ENCODE measurements at regions not wholly inside any gene's neighbourhood (a gene's known extent, or its start where the extent isn't known, plus 50 kb on each side); places are given as distances from the start of the nearest gene placed in this dataset.

DNA sequence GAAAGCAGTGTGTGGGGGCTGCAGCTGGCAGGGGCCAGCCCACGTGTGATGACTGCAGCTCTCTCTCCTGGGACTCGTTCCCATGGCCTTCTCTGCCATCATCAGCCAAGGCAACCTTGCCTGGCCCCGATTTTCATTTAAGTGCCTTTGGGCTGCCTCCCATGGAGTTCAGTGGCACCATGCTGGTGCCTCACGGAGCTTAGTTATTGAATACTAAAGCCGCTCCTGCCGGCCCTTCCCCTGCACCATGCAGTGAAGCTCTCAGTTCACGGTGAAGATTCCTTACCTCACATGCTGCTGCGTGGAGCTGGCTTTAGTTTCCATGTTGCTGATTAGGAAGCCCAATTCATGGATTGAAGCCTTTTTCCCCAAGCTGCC lies 141.5 kb upstream of the EEPD1 start:
- DNase-seq: no peak

DNA sequence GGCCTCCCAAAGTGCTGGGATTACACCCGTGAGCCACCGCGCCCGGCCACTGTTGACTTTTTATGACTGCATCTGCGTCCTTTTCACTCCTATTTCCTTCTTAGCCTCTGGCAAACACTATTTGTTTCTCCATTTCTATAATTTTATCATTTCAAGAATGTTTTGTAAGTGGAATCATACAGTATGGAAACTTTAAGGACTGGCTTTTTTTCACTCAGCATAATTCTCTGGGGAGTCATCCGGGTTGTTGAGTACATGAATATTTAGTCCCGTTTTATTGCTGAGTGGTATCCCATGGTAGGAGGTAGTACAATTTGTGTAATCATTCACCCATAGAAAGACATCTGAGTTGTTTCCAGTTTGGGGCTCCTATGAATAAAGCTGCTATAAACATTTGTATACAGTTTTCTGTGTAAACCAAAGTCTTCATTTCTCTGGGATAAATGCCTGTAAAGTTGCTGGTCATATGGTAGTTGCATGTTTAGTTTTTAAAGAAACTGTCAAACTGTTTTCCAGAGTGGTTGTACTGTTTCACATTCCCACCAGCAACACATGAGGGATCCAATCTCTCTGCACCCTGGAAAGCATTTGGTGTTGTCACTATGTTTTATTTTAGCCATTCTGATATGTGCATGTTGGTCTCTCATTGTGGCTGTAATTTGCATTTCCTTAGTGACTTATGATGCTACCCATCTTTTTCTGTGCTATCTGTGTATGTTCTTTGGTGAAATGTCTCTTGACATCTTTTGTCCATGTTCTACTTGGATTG lies 139.6 kb upstream of the EEPD1 start:
- no peak for DNase-seq

DNA sequence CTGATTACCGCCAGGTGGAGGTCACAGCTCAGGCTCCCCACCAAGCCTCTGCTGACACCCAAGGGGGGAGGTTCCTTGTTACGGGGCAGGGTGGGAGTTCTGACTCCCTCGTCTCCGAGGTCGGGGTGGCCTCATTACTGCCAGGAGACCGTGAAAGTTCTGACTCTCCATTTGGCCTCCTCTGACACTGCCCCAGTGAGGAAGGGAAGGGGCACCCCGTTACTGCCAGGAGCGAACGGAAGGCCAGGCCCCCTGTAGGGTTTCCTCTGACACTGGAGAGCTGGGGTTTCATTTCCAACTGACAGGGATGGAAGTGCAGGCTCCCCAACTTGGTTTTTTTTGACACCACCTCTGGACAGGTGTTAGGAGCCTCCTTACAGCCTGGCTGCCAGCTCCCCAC lies 138.1 kb upstream of the EEPD1 start:
- no peak for DNase-seq

DNA sequence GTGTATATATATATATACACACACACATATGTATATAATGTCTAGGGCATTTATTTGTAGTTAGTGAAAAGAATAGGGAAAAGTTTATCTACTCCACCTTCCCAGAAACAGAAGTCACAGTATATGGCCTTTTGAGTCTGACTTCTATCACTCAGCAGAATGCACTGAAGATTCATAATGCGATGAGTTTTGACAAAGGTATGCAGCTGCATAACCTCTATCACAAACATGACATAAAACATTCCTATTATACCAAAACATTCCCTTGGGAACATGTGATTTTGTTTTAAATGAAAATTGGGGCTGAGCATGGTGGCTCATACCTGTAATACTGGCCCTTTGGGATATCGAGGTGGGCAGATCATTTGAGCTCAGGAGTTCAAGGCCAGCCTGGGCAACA lies 137.3 kb upstream of the EEPD1 start:
- DNase-seq: no peak

DNA sequence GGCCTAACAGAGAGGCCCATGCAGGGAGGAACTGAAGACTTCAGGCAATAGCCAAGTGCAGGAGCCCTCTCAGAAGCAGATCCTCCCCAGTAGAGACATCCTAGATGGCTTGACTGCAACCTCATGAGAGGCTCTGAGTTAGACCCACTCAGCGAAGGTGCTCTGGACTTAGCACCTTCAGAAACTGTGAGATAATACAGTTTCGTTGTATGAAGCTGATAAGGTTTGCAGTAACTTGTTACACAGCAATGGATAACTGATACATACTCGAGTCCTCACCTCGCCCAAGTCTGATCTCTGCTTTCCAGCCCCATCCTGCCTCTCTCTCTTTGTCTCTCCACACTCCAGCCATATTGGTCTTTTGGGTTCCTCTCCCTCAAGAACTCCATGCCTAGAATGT lies 136.4 kb upstream of the EEPD1 start:
- DNase-seq: no peak

DNA sequence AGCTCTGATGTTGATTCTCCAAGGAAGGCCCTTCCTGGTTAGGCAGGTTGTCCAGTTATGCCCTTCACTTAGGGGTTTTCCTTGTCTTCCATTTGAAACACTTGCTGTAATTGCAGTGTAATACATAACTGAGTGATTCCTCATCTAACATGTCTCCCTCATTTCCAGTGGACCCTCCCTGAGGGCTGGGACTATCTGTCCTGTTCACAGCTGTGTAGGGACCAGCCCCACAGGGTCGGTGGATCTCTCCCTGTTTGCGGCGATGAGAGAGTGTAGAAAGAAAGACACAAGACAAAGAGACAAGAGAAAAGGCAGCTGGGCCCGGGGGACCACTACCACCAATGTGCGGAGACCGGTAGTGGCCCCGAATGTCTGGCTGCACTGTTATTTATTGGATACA lies 135.9 kb upstream of the EEPD1 start:
- DNase-seq: no peak

DNA sequence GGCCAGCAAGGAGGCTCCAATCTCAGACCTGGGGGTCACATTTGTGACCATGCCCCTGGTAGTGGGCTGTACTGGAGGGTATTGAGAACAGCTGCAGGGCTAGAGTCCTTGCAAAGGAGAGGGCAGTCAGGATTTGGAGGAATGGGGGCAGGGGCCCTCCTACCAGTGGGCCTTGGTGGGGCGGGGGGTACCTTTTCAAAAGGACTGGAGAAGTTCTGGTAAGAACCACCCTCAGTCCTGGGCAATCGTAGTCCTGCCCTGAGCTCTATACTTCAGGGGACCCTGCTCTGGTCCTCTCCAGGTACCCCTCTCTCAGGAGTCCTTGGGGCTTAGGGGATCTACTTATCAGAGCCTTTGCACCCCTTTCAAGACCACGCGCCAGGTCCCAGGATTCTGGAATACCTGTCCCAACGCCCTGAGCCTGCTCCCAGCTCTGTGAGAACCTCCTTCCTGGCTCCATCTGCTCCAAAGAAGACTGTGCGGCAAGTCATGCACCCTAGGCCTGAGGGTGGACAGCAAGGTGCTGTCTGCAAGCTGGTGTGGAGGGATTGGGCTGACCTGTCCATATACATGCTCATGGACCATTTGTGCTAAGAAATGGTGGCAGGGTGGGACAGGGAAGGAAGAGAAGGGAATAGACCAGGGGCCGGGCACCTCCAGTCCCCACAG lies 134.1 kb upstream of the EEPD1 start:
- DNase-seq: no peak

DNA sequence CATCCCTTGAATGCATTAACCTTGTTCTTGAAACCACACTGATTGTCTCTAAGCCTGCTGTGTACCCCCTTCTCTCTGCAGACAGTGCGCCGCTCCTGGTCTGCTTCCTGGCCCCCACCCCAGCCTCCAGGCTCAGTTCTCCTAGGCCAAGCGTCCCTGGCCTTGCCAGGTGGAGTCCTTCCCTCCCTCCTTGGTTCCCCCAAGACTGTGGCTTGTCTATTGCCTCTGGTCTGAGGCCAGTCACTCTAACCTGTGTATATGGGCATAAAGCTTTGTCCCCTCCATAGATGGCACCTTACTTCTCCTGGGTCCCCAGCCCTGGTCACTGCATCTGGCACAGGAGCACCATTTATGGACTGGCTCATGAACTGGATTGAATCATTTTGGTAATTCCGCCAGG lies 133.5 kb upstream of the EEPD1 start:
- DNase-seq: no peak

DNA sequence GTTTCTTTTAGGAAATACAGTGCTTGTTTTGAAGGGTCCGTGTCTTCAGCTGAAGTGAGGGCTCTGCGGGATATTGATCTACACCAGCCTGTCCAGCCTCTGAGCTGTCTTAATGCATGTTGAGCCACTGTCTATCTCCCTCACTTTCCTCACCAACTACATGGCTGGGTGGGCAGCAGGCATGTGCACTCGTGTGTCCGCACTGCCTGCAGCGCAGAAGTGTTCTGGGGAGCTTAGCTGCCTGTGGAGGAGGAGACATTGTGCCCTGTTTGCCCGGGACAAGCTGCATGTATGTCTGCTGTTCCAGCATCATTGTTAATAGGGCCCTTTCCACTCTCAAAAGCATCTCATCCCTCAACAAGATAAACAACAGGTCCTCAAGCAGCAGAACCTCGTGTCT lies 133.1 kb upstream of the EEPD1 start:
- DNase-seq: no peak

DNA sequence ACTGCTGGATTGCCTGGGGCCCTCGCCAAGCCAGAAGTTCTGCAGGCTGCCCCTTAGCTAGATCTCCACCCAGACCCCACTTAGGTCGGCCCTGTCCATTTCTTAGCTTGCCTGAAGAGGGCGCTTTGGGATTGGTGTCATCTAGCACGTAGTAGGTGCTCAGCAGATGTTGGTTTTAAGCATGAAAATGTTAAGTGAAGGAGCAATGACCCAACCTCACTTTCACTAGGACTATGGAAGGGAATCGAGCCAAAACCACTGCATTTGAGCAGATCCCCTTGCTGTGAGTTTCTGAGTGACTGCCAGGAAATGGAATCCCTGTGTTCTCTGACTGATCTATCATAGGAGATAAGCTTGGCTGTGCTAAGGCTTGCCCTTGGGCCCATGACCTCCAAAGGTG lies 131.7 kb upstream of the EEPD1 start:
- DNase-seq: no peak

DNA sequence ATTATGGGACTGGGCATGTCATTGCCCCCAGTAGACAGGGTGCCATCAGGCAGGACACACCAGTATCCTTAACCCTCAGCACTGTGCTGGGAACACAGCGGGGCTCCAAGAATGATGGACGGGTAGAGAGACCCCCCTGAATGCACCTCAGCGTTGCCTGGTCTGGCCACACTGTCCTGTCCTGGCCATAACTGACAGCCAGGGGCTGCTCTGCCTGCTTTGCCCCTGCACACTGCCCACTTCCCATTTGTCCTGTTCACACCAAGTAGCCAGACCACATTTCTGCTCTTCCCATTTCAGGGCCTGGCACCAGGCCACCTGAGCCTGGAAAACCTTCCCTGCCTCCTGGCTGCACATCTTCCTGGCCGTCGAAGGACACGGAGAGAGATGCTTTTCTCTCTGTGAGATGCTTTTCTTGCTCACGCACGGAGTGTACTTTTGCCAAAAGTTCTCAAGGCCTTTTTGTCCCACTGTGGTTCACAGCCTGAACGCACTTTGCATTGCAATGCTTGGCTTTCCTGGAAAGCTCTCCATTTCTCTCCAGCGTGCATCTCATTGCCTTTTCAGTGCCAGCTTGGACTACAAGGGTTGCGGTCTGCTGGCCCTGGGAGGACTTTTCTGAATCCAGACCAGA lies 131.0 kb upstream of the EEPD1 start:
- no peak for DNase-seq

DNA sequence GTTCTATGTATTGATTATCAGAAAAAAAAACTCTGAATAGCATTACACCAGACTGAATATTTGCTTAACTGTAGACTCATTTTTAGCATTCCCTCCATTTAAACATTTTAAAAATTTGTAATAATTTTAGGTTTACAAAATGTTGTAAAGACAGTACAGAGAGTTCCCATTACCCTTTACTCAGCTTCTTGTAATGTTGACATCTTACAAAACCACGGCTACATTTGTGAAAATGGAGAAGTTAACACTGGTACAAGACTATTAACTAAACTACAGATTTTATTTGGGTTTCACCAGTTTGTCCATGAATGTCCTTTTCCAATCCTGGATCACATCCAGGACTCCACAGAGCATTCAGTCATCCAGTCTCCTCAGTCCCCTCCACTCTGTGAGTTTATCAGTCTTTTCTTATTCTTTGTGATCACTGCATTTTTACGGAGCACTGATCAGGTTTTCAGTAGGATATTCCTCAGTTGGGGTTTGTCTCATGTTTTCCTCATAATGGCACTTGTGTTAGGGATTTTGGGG lies 130.0 kb upstream of the EEPD1 start:
- DNase-seq: no peak

DNA sequence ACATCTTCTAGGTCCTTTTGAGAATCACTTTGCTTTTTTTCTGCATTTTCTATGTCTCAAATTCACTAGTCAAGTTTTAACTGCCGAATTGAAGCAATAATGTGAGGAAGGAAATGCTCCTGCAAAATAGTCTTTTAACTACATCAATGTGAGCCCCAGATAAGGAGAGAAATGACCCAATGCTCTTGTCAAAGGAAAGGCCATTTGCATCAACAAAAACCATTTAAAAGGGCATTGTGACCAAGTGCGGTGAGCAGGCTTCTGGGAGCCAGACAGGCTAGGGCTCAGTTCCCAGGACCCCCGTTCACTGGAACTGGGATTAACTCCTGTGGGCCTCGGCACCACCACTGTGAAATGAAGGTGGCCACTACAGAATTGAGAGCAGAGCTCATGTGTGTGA lies 127.9 kb upstream of the EEPD1 start:
- DNase-seq: no peak

DNA sequence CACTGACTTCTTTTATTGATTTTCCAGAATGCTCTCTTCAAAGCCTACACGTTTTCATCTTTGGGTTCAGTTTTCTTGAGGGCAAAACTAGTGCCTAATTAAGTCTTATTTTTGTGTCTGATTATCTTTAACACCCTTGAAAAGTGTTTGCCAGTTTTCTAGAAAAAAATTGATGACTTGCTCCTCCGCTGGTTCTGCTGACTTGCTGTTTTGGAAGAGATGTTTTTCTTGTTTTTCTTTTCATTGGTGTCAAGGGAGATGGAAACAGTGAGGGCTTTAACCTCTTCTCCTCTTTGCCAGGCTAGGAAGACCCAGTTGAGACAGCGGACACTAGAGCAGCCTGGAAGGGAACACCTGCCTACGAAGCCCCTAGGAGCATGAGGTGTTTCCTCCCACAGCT lies 123.7 kb upstream of the EEPD1 start:
- no peak for DNase-seq

DNA sequence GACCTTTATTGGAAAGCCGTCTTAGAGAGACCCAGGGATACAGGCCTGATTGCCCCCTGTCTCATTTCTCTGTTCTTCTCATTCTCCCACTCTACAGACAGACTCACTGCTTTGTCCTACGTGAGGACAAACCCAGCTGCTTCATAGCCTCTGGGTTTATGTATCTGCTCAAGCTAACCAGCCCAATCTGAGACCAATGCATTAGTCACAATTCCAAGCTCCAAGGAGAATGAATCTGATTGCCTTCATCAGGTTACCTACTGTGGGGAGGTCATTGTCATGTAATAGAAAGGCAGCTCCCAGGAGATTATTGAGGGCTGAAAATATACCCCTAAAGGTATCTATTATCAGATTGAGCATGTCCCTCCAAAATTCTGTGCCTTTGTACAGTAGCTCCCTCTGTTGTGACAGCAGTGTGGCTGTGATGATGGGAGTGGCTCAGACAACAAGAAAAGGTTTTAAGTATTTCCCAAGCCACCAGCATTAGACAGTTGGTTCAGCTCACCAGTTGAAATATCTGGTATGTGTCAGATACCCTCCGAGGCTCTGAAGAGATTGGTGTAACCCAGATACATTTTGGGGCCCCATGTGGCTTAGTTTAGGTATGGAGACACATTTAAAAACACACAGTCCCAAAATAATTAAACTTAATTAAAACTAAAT lies 123.1 kb upstream of the EEPD1 start:
- DNase-seq: no peak

DNA sequence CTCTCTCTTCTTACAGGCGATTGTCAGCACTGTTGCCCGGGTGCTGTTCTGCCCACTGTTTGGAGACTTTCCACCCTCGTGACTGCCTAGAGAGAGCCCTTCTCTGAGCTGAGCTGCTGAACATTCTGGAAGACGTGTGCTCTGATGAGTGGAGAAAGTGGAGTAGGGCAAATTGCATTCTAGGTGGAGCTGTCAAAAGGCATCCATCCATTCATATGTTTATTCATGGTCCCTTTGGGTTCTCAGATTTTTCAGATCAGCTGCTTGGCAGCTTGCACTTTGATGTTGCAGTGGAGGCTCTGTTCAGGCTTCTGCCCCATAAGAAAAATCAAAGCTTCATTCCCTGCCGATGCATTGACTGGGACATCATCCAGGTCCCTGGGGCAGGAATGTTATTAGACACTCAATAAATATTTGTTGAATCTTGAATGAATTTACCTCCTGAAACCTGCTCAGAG lies 120.7 kb upstream of the EEPD1 start:
- DNase-seq: no peak

DNA sequence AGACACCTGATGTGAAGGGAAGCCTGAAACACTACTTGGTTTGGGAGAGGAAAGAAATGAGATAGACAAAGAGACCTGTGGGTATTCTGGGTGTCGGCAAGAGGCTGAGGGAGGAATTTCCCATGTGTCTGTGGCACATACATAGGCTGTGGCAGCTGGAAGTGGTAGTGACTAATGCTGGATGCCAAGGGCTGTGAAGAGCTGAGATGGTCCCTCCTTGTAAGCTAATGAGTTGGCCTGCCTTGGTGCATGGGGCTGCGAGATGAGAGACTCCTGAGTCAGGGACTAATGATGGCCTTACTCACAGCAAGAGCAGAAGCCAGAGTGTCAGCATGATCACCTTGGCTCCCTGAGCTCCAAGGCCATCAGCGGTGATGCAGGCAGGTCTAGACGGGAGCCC lies 119.0 kb upstream of the EEPD1 start:
- no peak for DNase-seq

DNA sequence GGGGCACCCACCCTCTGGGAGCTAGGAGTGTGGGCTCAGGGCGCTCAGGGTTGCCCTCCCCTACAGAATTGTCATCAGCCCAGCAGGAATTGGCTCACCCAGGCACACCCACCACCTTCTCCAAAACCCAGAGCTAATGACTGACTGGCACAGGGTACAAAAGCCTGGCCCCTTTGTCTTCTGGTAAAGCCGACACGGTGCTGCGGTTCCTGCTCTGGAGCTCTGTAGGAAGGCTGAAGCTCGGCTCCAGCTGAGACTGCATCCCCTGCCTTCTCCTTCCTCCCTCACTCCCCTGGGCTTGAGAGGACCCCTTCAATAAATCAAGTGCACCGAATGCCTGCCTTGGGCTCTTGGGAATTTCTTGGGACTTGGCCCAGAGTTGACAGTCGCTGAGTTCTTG lies 117.9 kb upstream of the EEPD1 start:
- no peak for DNase-seq

DNA sequence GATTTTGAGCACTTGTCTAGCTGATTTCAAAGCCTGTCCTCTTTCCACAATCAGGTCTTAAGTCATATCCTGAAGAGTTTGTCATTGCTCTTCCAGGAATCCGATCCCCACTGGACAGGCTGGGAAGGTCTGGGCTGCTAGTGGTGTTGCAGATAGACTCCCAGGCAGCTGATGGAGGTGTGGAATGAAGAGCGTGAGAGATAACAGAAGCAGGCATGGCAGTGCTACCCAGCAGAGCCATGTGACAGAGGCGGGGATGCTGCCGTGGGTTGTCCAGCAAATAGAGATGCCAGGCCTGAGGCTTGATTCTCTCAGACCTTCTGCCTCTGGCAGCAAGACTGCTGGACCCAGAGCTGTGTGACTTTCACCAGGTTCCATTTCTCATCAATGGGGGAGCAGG lies 116.5 kb upstream of the EEPD1 start:
- DNase-seq: no peak

DNA sequence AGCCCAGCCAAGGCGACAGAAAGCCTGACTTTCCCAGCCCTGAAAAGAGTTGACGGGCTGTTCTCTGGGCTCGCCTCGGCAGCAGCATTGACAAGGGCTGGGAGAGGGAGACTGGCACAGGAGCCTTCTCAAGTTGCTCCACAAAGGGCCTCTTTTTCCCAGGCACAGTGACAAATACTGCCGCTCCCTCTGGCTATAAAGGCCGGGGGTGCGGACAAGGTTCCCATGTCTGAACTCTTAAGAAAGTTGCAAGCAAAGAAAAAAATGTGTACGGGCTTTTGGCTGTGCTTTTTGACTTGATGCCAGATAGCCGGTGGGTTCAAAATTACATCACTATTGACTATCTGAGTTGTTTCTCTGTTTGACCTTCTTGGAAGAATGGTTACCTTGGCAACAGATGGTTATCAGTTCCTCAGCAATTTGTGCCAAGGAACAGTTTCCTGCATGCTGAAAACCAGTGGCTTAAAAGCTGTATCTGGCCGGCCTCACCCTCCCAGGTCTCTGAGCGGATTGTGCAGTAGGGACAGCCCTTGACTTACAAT lies 115.9 kb upstream of the EEPD1 start:
- no peak for DNase-seq

DNA sequence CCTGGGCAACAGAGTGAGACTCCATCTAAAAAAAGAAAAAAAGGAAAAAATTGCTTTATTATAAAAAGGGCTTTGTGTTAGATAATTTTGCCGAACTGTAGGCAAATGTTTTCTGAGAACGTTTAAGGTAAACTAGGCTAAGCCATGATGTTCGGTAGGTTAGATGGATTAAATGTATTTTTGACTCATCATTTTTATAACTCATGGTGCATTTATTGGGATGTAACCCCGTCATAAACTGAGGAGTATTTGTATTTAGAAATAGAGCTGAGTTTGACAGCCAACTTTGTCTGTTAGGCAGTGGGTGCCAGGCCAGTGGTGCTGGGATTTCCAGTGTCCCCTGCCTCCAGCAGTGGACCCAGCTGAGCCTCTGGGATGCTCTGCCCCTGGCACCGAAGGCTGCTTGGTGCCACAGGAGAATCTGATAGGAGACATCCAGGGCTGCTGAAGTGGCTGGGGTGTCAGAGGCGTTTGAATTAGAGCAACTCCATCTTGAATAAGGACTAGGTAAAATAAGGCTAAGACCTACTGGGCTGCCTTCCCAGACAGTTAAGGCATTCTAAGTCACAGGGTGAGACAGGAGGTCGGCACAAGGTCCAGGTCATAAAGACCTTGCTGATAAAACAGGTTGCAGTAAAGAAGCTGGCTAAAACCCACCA lies 114.9 kb upstream of the EEPD1 start:
- DNase-seq: no peak

DNA sequence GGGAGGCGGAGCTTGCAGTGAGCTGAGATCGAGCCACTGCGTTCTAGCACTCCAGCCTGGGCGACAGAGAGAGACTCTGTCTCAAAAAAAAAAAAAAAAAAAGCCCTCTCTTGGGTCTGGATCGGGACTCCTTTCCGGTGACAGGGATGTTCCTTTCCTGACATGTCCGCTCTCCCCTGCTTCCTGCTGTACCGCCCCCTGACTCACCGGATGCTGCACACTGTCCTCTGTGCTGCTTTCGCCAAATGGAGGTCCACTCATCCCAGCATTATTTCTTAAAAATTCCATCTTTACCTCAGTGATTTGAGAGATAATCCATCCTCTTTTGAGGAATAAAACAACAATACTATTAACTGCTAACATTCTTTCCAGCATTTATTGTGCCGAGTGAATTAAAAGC lies 113.8 kb upstream of the EEPD1 start:
- DNase-seq: no peak

DNA sequence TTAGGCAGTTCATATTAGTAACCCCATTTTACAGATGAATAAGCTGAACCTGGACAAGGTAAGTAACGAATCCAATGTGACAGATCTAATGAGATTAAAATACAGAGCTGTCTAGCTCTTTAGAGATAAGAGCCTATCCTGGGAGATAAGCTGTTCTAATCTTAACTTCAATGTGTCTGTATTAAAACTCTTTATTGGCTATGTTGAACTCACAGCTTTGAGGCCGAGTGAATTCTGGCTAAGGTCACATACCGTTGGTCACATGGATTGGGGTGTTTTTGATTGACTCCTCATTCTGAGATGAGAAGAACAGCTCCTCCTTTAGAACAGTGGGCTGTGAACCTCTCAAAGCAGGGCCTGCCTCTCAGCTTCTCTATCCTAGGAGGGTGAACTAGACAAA lies 113.4 kb upstream of the EEPD1 start:
- DNase-seq: no peak
